GM12878 (cell line): ENCODE measurements at regions not wholly inside any gene's neighbourhood (a gene's known extent, or its start where the extent isn't known, plus 50 kb on each side); places are given as distances from the start of the nearest gene placed in this dataset.
A peak's percentile ranks its signal among the peaks of the same experiment; 100 is the strongest.

Experiments
- ATAC-seq: fragments of 200-7000 bp; cut with Tn5 transposase; 3 replicates; pipeline ENCODE4 v1.9.1; 2020; ENCODE audit warnings: mild to moderate bottlenecking, moderate library complexity
- BruUV-seq: library from RNA; stranded (reverse); fragments of 400-500 nt; replicated peaks from 2 replicates; lab custom pipeline; 2021; lab: Mats Ljungman, UMichigan
- CTCF ChIA-PET: fragments of 300-600 bp; sonication (Branson Sonifier 250); formaldehyde crosslinking; extraction: SDS; loops from one replicate; lab custom pipeline; 2021; ENCODE audit warnings: inconsistent platforms; lab: Yijun Ruan, JAX
- POLR2A ChIA-PET: fragments of 350-600 bp; formaldehyde crosslinking; extraction: SDS; loops from one replicate; lab custom pipeline; 2021; ENCODE audit warnings: inconsistent platforms; lab: Charles Lee
- RAD21 ChIA-PET: fragments of 300-600 bp; sonication (Branson Sonifier 250); formaldehyde crosslinking; loops from one replicate; lab custom pipeline; 2023; ENCODE audit warnings: antibody characterized with exemption; ENCODE audit not compliant: unreplicated experiment; lab: Charles Lee
- SMC1A ChIA-PET: fragments of 300-600 bp; sonication (Branson Sonifier 250); formaldehyde crosslinking; loops from one replicate; lab custom pipeline; 2023; ENCODE audit not compliant: unreplicated experiment, uncharacterized antibody; lab: Charles Lee
- DNase-seq: peaks from one replicate; pipeline ENCODE4 v3.0.0-alpha.2; 2011; ENCODE audit warnings: low read depth, low spot score
- FAIRE-seq: peaks from 3 replicates; lab custom pipeline; 2011; peaks lifted over from hg19 to GRCh38; lab: Jason Lieb, UNC
- H2AFZ ChIP-seq: 2 replicates; pipeline ENCODE4 v1.6.0; 2011; ENCODE audit warnings: low read depth, low read length, control low read depth; ENCODE audit not compliant: control insufficient read depth
- H3K27ac ChIP-seq: 2 replicates; pipeline ENCODE4 v1.5.1; 2011; ENCODE audit warnings: control low read depth; ENCODE audit not compliant: control insufficient read depth, insufficient read depth
- H3K27me3 ChIP-seq, 2 experiments: replicated peaks in 1 of 2; 2 replicates each; pipeline versions ENCODE4 v1.6.0 to v1.6.1; 2011; ENCODE audit warnings: low read length in 1 of 2; ENCODE audit not compliant: control insufficient read depth in 2 of 2, insufficient read depth in 2 of 2
- H3K36me3 ChIP-seq, 2 experiments: 2 replicates each; pipeline ENCODE4 v1.5.1; 2011; ENCODE audit warnings: low read length in 1 of 2; ENCODE audit not compliant: control insufficient read depth in 2 of 2, insufficient read depth in 2 of 2
- H3K4me1 ChIP-seq: 2 replicates; pipeline ENCODE4 v1.6.1; 2011; ENCODE audit warnings: mild to moderate bottlenecking, low read length, moderate library complexity, mixed read lengths; ENCODE audit not compliant: control insufficient read depth, insufficient read depth
- H3K4me2 ChIP-seq: 2 replicates; pipeline ENCODE4 v1.6.0; 2011; ENCODE audit warnings: control low read depth; ENCODE audit not compliant: control insufficient read depth, insufficient read depth
- H3K4me3 ChIP-seq: fragments of 200-600 bp; sonication (generic); 2 replicates; pipeline ENCODE4 v1.5.1; 2016
- H3K79me2 ChIP-seq: 2 replicates; pipeline ENCODE4 v1.6.0; 2011; ENCODE audit warnings: low read length; ENCODE audit not compliant: control insufficient read depth, insufficient read depth
- H3K9ac ChIP-seq: 2 replicates; pipeline ENCODE4 v1.8.0; 2011; ENCODE audit warnings: low read length, control low read depth, mixed read lengths; ENCODE audit not compliant: control insufficient read depth, insufficient read depth
- H3K9me3 ChIP-seq: replicated peaks from 3 replicates; pipeline ENCODE4 v1.5.1; 2011; ENCODE audit warnings: mild to moderate bottlenecking, low read length; ENCODE audit not compliant: control insufficient read depth, insufficient read depth
- H4K20me1 ChIP-seq: 2 replicates; pipeline ENCODE4 v1.6.0; 2011; ENCODE audit not compliant: control insufficient read depth, insufficient read depth
- USF2 ChIP-seq: IDR thresholded peaks from 2 replicates; pipeline ENCODE4 v1.6.1; 2011; ENCODE audit warnings: low read depth, low read length, improper control_type of control experiment, borderline replicate concordance
- WGBS: methylation state at CpG from one replicate; pipeline ENCODE4 v1.1.6; 2016; ENCODE audit warnings: low lambda C conversion rate; ENCODE audit not compliant: insufficient replicate concordance, insufficient coverage; ENCODE audit errors: missing lambda C conversion rate; 5-methylcytosine and 5-hydroxymethylcytosine counted together
- in situ Hi-C: fragments of 300-500 bp; cut with MboI; formaldehyde crosslinking; loops from 9 replicates; pipeline ENCODE4 v1.14.3; 2018; ENCODE audit warnings: mixed read lengths
- intact Hi-C: fragments of 100-400 bp; cut with micrococcal nuclease; formaldehyde crosslinking; loops from one replicate; pipeline ENCODE4 v1.14.2; 2022; ENCODE audit not compliant: unreplicated experiment
- TF ChIP-seq, protein P1 (sequence below): IDR thresholded peaks from 2 replicates; pipeline ENCODE4 v1.6.1; 2012; ENCODE audit warnings: mild to moderate bottlenecking, low read depth, low read length
- TF ChIP-seq, protein P2 (sequence below): IDR thresholded peaks from 2 replicates; pipeline ENCODE4 v1.6.1; 2011; ENCODE audit warnings: borderline replicate concordance, low read depth, mild to moderate bottlenecking, moderate library complexity, low read length; ENCODE audit not compliant: insufficient read depth, poor library complexity, severe bottlenecking

- ChIA-PET SMC1A (no interaction called here), CTCF (no interaction called here), RAD21 (no interaction called here), POLR2A (no interaction called here)
- FAIRE-seq, result no peak
- peaks cover 10% of the 10 kb centered on the region for H3K4me1 ChIP-seq
- H3K9me3 ChIP-seq, result no peaks in the 10 kb centered on the region
- no peak for ATAC-seq
- TF ChIP-seq, protein P1, sequence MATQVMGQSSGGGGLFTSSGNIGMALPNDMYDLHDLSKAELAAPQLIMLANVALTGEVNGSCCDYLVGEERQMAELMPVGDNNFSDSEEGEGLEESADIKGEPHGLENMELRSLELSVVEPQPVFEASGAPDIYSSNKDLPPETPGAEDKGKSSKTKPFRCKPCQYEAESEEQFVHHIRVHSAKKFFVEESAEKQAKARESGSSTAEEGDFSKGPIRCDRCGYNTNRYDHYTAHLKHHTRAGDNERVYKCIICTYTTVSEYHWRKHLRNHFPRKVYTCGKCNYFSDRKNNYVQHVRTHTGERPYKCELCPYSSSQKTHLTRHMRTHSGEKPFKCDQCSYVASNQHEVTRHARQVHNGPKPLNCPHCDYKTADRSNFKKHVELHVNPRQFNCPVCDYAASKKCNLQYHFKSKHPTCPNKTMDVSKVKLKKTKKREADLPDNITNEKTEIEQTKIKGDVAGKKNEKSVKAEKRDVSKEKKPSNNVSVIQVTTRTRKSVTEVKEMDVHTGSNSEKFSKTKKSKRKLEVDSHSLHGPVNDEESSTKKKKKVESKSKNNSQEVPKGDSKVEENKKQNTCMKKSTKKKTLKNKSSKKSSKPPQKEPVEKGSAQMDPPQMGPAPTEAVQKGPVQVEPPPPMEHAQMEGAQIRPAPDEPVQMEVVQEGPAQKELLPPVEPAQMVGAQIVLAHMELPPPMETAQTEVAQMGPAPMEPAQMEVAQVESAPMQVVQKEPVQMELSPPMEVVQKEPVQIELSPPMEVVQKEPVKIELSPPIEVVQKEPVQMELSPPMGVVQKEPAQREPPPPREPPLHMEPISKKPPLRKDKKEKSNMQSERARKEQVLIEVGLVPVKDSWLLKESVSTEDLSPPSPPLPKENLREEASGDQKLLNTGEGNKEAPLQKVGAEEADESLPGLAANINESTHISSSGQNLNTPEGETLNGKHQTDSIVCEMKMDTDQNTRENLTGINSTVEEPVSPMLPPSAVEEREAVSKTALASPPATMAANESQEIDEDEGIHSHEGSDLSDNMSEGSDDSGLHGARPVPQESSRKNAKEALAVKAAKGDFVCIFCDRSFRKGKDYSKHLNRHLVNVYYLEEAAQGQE, result no peak
- no peaks in the 10 kb centered on the region for H4K20me1 ChIP-seq
- in situ Hi-C loops, result no loop called here
- H3K27me3 ChIP-seq, result no peaks in the 10 kb centered on the region
- no peak overlapping the region for H3K4me3 ChIP-seq
- DNase-seq, result no peak
- no peaks in the 10 kb centered on the region for H3K79me2 ChIP-seq
- no peaks in the 10 kb centered on the region for H3K36me3 ChIP-seq
- no peak overlapping the region for H2AFZ ChIP-seq
- H3K4me2 ChIP-seq, result no peak overlapping the region
- 87% methylated on average over 5 of the region's 5 CpGs for WGBS
- H3K27ac ChIP-seq, result no peak overlapping the region
- no peak overlapping the region for H3K9ac ChIP-seq
- intact Hi-C loops, result no loop called here
- BruUV-seq, result no TSS peak
Measured at GRCh38 chr14:50051706-50052105, 64.7 kb downstream of the VCPKMT start.

DNA sequence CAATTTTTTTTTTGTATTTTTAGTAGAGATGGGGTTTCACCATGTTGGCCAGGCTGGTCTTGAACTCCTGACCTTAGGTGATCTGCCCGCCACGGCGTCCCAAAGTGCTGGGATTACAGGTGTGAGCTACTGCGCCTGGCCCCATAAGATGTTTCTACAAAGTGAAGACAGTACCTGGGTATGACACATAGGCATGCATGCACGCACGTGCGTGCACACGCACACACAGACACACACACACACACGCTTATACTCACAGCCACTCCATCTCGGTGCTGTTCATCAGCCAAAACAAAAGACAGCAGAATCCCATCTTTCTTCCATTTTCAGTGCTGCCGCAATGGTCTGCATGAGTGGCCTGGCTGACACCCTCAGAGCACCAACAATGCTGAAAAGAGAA is 63.9 kb downstream of the VCPKMT start:
- RAD21 ChIA-PET, result interaction anchor here (1.4 kb wide), 1 partner anchor 9 kb away, joined by 4 read pairs; no protein-coding TSS in a partner anchor
- BruUV-seq, result no TSS peak
- CTCF ChIA-PET, result no interaction called here
- no peaks in the 10 kb centered on the region for H4K20me1 ChIP-seq
- H3K4me2 ChIP-seq, result no peak overlapping the region
- intact Hi-C loops, result no loop called here
- H3K4me3 ChIP-seq, result no peak overlapping the region
- no peaks in the 10 kb centered on the region for H3K9me3 ChIP-seq
- 92% methylated on average over 11 of the region's 11 CpGs for WGBS
- no peaks in the 10 kb centered on the region for H3K79me2 ChIP-seq
- no peak overlapping the region for H3K27ac ChIP-seq
- POLR2A ChIA-PET, result interaction anchor here (0.6 to 0.8 kb wide), 2 partner anchors 133 to 190 kb away, joined by 3 to 5 read pairs; no protein-coding TSS in a partner anchor
- H3K36me3 ChIP-seq, result no peaks in the 10 kb centered on the region
- no peak for ATAC-seq
- peaks cover 2% of the 10 kb centered on the region for H3K4me1 ChIP-seq
- H3K27me3 ChIP-seq, result no peaks in the 10 kb centered on the region
- no peak for DNase-seq
- no peak for FAIRE-seq
- in situ Hi-C loops, result no loop called here
- no peak overlapping the region for H3K9ac ChIP-seq
- TF ChIP-seq USF2, result no peak
- TF ChIP-seq, protein P2, sequence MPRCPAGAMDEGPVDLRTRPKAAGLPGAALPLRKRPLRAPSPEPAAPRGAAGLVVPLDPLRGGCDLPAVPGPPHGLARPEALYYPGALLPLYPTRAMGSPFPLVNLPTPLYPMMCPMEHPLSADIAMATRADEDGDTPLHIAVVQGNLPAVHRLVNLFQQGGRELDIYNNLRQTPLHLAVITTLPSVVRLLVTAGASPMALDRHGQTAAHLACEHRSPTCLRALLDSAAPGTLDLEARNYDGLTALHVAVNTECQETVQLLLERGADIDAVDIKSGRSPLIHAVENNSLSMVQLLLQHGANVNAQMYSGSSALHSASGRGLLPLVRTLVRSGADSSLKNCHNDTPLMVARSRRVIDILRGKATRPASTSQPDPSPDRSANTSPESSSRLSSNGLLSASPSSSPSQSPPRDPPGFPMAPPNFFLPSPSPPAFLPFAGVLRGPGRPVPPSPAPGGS, result peak; percentile 84
- SMC1A ChIA-PET, result interaction anchor here (1.4 kb wide), 1 partner anchor 8 kb away, joined by 3 read pairs; no protein-coding TSS in a partner anchor
- H2AFZ ChIP-seq, result no peak overlapping the region
